Activated CD4-positive, alpha-beta T cell treated with anti-CD3 and anti-CD28 coated beads for 24 hours (primary cell): ENCODE measurements at regions not wholly inside any gene's neighbourhood (a gene's known extent, or its start where the extent isn't known, plus 50 kb on each side); places are given as distances from the start of the nearest gene placed in this dataset.

ENCODE experiments used
- DNase-seq, 2 donors: peaks; one replicate each; pipeline ENCODE4 v3.0.0-alpha.2; 2020; ENCODE audit warnings: low read depth in 2 of 2

- no peak for DNase-seq
Observed at GRCh38 chr2:180660881-180661685, 319.3 kb upstream of the UBE2E3 start.

GRCh38 chr2:180660207-180660606 is 320.2 kb upstream of the UBE2E3 start:
- DNase-seq = no peak

- no peak for DNase-seq
Observed at GRCh38 chr2:180657054-180657453, 323.4 kb upstream of the UBE2E3 start.

- DNase-seq = no peak
Observed at GRCh38 chr2:180656455-180656847, 324.0 kb upstream of the UBE2E3 start.

GRCh38 chr2:180655842-180656454 is 324.5 kb upstream of the UBE2E3 start:
- DNase-seq = no peak

- DNase-seq = no peak
Observed at GRCh38 chr2:180655393-180655792, 325.0 kb upstream of the UBE2E3 start.

GRCh38 chr2:180653481-180653880 is 326.9 kb upstream of the UBE2E3 start:
- no peak for DNase-seq

- no peak for DNase-seq
Observed at GRCh38 chr2:180652794-180653193, 327.6 kb upstream of the UBE2E3 start.

GRCh38 chr2:180651596-180651995 is 328.8 kb upstream of the UBE2E3 start:
- DNase-seq = no peak

GRCh38 chr2:180647621-180648020 is 332.8 kb upstream of the UBE2E3 start:
- DNase-seq = no peak

- no peak for DNase-seq
Observed at GRCh38 chr2:180647221-180647620, 333.2 kb upstream of the UBE2E3 start.

GRCh38 chr2:180646756-180647155 is 333.6 kb upstream of the UBE2E3 start:
- DNase-seq = no peak

GRCh38 chr2:180644709-180645108 is 335.7 kb upstream of the UBE2E3 start:
- DNase-seq = no peak

- no peak for DNase-seq
Observed at GRCh38 chr2:180630756-180631155, 349.6 kb upstream of the UBE2E3 start.

- DNase-seq = no peak
Observed at GRCh38 chr2:180625006-180625844, 355.2 kb upstream of the UBE2E3 start.

GRCh38 chr2:180621941-180622918 is 358.2 kb upstream of the UBE2E3 start:
- DNase-seq = no peak

- no peak for DNase-seq
Observed at GRCh38 chr2:180621366-180621765, 359.0 kb upstream of the UBE2E3 start.

- DNase-seq = no peak
Observed at GRCh38 chr2:180618570-180618969, 361.8 kb upstream of the UBE2E3 start.

GRCh38 chr2:180614776-180615175 is 365.6 kb upstream of the UBE2E3 start:
- DNase-seq = no peak

- no peak for DNase-seq
Observed at GRCh38 chr2:180609626-180610340, 370.6 kb upstream of the UBE2E3 start.
